ENCODE measurements at regions not wholly inside any gene's neighbourhood (a gene's known extent, or its start where the extent isn't known, plus 50 kb on each side); places are given as distances from the start of the nearest gene placed in this dataset.

DNA sequence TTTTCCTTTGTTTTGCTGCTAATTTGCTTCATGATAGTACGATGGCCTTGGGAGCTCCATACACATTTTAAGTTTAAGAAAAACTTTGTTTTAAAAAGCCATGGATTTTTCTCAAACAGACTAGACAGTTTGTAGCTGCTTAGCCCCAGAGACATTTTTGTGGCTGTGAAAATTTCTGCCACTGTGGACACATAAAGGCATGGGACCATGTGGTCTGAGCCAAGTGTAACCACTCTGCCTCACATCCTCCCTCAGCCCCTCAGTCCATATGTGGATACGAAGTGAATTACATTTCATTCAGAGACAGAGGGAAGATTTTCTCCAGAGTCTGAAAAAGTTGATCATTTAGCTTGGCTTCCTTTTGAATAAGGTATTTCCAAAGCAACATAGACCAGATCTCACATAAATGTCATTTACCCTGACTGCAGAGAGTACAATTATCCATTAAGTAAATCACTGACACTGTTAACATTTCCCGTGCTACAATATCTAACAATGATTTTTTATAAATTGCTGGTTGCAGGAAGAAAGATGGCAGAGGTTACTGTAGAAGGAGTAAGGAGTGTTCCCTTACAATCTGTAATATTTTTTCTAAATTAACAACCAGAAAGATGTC, 87.4 kb downstream of the GJA1 start:
- TF ChIP-seq CTCF (IDR thresholded peaks at IDR 0.05) (no peak), EP300 (IDR thresholded peaks at IDR 0.05) (no peak), POLR2A (IDR thresholded peaks at IDR 0.05) (no peak)

Measured in ovary (tissue), 3 donors.